C4-2B (cell line): ENCODE measurements at regions not wholly inside any gene's neighbourhood (a gene's known extent, or its start where the extent isn't known, plus 50 kb on each side); places are given as distances from the start of the nearest gene placed in this dataset.

Experiments
- CTCF ChIP-seq: fragments of 450-650 bp; conservative IDR thresholded peaks from 2 replicates; pipeline ENCODE4 v1.5.1; 2017; ENCODE audit warnings: mild to moderate bottlenecking
- ZFX ChIP-seq: fragments of 450-650 bp; IDR thresholded peaks from 2 replicates; pipeline ENCODE4 v1.6.1; 2017

DNA sequence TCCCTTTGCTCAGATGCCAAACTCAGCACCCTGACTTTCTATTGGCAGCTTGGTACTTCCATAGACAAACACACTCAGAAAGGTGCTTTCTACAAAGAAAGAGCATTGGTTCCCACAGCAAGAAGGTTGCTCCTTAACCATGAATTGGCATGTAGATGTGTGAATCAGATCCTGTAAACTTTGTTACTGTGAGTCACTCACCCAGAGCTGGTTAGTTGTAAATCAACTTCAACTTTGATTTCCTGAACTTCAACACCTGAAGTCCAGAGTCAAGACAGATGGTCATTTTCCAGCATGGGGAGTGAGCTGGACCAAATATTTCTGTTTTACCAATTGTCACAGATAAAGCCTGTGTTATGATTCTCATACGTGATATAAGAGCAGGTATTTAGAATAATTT is 797.2 kb downstream of the TNS3 start:
- TF ChIP-seq CTCF = no peak
- TF ChIP-seq ZFX = no peak
